CD4-positive, alpha-beta T cell treated with Interleukin-12 subunit alpha and Interleukin-12 subunit beta, for 1 hour (primary cell): ENCODE measurements at regions not wholly inside any gene's neighbourhood (a gene's known extent, or its start where the extent isn't known, plus 50 kb on each side); places are given as distances from the start of the nearest gene placed in this dataset.

ENCODE experiments used
- DNase-seq: peaks from one replicate; pipeline ENCODE4 v3.0.0-alpha.2; 2020

- DNase-seq: no peak
Measured at GRCh38 chr1:184813528-184814089, 59.0 kb upstream of the EDEM3 start.

DNA sequence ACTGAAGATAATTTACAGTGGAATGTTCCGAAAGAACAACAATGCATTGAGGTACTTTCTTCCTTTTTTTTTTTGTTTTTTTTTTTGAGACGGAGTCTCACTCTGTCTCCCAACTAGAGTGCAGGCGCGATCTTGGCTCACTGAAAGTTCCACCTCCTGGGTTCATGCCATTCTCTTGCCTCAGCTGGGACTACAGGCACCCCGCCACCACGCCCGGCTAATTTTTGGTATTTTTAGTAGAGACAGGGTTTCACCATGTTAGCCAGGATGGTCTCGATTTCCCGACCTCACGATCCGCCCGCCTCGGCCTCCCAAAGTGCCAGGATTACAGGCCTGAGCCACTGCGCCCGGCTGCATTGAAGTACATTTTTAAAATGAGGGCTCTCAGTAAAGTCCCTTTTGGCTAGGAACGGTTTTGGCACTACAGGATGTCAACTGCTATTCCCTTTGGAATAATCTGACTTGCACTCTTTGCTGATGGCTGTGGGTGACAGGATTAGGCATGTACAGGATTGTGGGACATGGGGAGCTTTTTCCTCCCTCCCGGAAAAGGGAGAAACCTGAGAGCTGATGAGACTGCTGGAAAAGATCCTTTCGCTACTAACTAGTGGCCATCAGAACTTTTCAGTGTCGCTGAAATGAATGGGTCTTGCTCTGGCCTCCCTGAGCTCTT is 56.9 kb upstream of the EDEM3 start:
- DNase-seq: no peak

GRCh38 chr1:184810735-184811343 is 56.2 kb upstream of the EDEM3 start:
- no peak for DNase-seq

DNA sequence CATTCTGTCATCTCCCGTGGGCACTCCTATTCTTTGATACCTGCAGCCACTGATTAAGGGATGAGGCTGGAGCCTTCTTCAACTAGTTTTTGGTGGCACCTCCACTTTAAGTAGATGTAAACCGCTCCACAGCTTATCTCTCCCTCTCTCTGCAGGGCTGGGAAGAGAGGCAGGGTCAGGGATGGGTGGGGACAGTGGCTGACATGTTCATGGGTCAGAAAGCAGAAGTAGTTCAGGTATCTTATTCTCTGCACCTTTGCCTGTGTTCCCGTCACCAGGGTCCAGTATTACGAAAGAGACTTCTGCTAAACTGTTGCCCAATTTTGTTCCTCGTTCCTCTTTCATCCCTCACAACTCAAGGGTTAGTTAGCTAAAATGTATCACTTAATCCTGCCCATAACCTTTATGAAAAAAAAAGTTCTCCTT is 51.7 kb upstream of the EDEM3 start:
- peak; percentile 12 for DNase-seq

DNA sequence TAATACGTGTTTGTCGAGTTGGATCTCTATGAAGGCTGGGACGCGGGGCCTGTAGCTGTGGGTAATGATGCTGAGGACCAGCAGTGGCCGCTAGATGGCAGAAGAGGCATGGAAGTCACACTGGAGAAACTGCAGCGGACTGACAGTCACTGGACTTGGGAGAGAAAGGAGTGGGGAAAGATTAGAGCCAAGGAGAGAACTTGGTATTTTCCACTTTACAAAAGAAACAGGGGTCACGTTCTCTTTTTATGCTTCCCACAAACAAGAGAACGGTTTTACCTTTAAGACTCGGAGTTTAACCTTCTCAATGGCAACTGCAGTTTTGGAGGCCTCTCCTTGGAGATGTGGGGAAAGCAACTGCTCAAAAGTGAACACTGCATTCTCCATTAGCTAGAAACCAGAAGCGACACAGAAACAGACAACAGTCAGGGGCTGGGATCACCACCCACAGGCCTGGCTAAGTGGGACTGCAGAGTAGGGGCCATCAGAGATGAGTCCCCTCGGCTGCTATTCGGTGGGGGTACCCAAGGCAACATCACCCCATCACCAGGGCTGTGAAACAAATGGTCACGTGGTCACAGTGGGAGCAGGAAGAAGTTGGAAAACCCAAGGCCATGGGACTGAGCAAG is 51.1 kb upstream of the EDEM3 start:
- peak; percentile 85 for DNase-seq
